Brain microvascular endothelial cell (primary cell): ENCODE measurements at regions not wholly inside any gene's neighbourhood (a gene's known extent, or its start where the extent isn't known, plus 50 kb on each side); places are given as distances from the start of the nearest gene placed in this dataset.

ENCODE experiments used
- DNase-seq: peaks from one replicate; pipeline ENCODE4 v3.0.0-alpha.2; 2020
- H3K27ac ChIP-seq: fragments of 250-450 bp; sonication (Bioruptor Pico); 2 replicates; pipeline ENCODE4 v1.5.1; 2020; ENCODE audit warnings: mild to moderate bottlenecking, moderate library complexity
- H3K27me3 ChIP-seq: fragments of 250-450 bp; sonication (Bioruptor Pico); replicated peaks from 2 replicates; pipeline ENCODE4 v1.5.1; 2020; ENCODE audit warnings: mild to moderate bottlenecking
- H3K36me3 ChIP-seq: fragments of 250-450 bp; sonication (Bioruptor Pico); replicated peaks from 2 replicates; pipeline ENCODE4 v1.5.1; 2020; ENCODE audit warnings: mild to moderate bottlenecking
- H3K4me3 ChIP-seq: 2 replicates; pipeline ENCODE4 v1.5.1; 2011; ENCODE audit warnings: low read depth, mild to moderate bottlenecking, control low read depth, low read length, moderate library complexity
- CTCF ChIP-seq: IDR thresholded peaks from 2 replicates; pipeline ENCODE4 v1.5.1; 2011; ENCODE audit warnings: low read depth, mild to moderate bottlenecking, moderate library complexity, low read length, control low read depth, inconsistent platforms; ENCODE audit errors: missing control alignments
- in situ Hi-C: cut with HindIII; loops from 2 replicates; pipeline ENCODE4 v1.10.0; 2017; ENCODE audit warnings: low sequenced_read_pairs, low pct_ligation_motif_present

- H3K27ac ChIP-seq, result no peak overlapping the region
- TF ChIP-seq CTCF, result no peak
- in situ Hi-C loops, result no loop called here
- H3K27me3 ChIP-seq, result no peaks in the 10 kb centered on the region
- H3K4me3 ChIP-seq, result no peak overlapping the region
- no peaks in the 10 kb centered on the region for H3K36me3 ChIP-seq
- DNase-seq, result no peak
Observed at GRCh38 chr17:77604301-77604972, 354.1 kb upstream of the TNRC6C start.

- Histone ChIP-seq H3K36me3 (no peaks in the 10 kb centered on the region), H3K4me3 (no peak overlapping the region), H3K27me3 (no peaks in the 10 kb centered on the region), H3K27ac (no peak overlapping the region)
- no peak for DNase-seq
- no peak for TF ChIP-seq CTCF
- in situ Hi-C loops, result no loop called here
Observed at GRCh38 chr17:77604973-77605313, 353.6 kb upstream of the TNRC6C start.

- no peak overlapping the region for H3K4me3 ChIP-seq
- H3K36me3 ChIP-seq, result no peaks in the 10 kb centered on the region
- H3K27me3 ChIP-seq, result peaks cover 2% of the 10 kb centered on the region
- no peak overlapping the region for H3K27ac ChIP-seq
- no peak for DNase-seq
- no peak for TF ChIP-seq CTCF
- in situ Hi-C loops, result no loop called here
Observed at GRCh38 chr17:77606146-77606864, 352.2 kb upstream of the TNRC6C start.

- Histone ChIP-seq H3K27ac (no peak overlapping the region), H3K4me3 (no peak overlapping the region), H3K36me3 (no peaks in the 10 kb centered on the region), H3K27me3 (peaks cover 2% of the 10 kb centered on the region)
- in situ Hi-C loops, result no loop called here
- peak; percentile 36 for TF ChIP-seq CTCF
- no peak for DNase-seq
Observed at GRCh38 chr17:77606865-77607210, 351.7 kb upstream of the TNRC6C start.

- no peak overlapping the region for H3K4me3 ChIP-seq
- no peak overlapping the region for H3K27ac ChIP-seq
- TF ChIP-seq CTCF, result no peak
- peaks cover 2% of the 10 kb centered on the region for H3K27me3 ChIP-seq
- in situ Hi-C loops, result no loop called here
- no peak for DNase-seq
- H3K36me3 ChIP-seq, result no peaks in the 10 kb centered on the region
Observed at GRCh38 chr17:77607606-77608005, 350.9 kb upstream of the TNRC6C start.

GRCh38 chr17:77608431-77608830, 350.1 kb upstream of the TNRC6C start:
- Histone ChIP-seq H3K4me3 (no peak overlapping the region), H3K27ac (no peak overlapping the region), H3K27me3 (peaks cover 2% of the 10 kb centered on the region), H3K36me3 (no peaks in the 10 kb centered on the region)
- in situ Hi-C loops, result no loop called here
- DNase-seq, result no peak
- TF ChIP-seq CTCF, result no peak
